ENCODE measurements at regions not wholly inside any gene's neighbourhood (a gene's known extent, or its start where the extent isn't known, plus 50 kb on each side); places are given as distances from the start of the nearest gene placed in this dataset.

DNA sequence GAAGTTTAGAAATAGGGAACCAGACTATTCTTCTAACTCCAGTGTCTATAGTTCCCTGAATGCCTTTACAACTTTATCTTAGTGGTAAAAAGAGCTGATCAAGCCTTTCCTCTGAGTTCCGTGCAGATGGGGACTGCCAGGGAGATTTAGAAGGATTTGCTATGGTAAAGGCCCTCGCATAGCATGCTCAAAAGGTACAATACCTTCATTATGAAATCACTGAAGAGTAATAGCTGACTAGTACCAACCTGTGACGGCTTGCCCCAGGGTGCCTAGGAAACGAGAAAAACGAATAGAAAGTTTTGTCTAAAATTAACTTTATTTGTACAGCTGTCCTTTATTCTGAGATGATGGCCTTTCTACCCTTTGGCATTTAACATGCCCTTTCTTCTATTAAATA is 150.1 kb upstream of the ARHGAP42 start:
- no peak for DNase-seq

- DNase-seq, result no peak
Observed at GRCh38 chr11:100543386-100543785, 143.7 kb upstream of the ARHGAP42 start.

DNA sequence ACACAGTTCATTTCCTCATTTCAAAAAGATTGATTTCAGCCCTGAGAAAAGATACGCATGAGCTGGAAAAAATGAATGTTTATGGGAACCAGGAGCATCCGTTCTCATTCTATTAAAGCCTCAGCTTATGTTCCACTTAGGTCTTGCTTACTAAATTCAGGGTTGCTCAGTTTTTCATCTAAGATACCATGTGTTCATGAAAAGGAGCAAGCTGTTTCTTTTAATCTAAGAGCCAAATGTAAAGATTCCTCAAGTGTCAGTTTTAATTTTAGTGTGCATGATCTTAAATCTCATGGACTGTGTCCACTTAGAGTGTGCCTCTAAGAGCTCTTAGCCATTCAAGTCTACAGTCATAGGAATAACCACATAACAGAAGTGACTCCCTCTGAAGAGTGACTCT is 141.5 kb upstream of the ARHGAP42 start:
- no peak for DNase-seq

DNA sequence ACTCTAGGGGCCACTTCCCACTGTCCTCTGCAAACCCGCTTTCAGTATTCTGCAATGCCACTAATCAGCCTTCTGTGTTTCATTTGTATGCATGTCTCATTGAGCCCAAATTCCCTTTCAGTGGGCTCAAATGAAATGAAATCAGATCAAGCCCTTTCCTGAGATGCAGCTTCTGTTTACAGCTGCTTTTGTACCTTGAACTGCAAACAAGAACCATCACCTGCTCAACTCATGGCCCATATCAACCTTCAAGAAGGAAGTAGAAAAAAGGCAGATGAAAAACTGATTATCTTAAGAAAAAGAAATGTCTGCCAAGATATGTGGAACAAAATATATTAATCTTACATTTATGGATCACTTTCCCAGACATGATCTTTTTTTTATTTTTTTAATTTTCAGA is 141.1 kb upstream of the ARHGAP42 start:
- no peak for DNase-seq

DNA sequence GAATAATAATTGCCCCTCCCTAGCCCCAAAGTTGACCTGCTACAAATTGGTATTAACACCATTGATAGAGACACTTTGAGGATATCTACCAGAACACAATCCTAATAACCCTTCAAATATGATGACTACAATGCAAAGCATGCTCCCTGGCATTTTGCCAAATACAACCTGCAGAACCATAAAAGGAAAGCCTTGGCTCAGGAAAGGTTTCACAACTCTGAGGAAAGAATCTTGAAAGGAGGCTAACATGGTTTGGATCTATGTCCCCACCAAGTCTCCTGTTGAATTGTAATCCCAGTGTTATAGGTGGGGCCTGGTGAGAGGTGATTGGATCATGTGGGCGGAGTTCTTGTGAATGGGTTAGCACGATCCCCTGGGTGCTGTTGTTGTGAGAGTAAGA is 140.4 kb upstream of the ARHGAP42 start:
- DNase-seq, result no peak

DNA sequence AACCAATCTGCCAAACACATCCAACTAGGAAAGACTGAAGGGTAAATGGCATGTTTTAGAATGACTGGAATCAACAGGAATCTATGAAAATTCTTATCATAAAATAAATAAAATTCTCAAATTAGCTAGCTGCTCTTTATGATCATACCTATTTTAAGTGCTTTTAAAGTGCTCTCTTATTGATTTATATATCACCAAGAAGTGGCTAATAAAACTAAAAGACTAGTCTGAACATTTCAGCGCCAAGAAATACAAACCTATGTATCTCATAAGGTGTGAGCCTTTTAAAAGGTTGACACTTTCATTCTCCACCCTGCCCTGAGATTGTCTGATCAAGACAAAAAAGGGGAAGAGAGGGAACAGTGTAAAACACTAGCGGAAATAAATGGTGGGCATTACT is 136.8 kb upstream of the ARHGAP42 start:
- DNase-seq, result no peak

- no peak for DNase-seq
Observed at GRCh38 chr11:100550912-100551632, 136.0 kb upstream of the ARHGAP42 start.

- DNase-seq, result no peak
Observed at GRCh38 chr11:100555931-100556330, 131.2 kb upstream of the ARHGAP42 start.

- DNase-seq, result no peak
Observed at GRCh38 chr11:100556781-100557180, 130.3 kb upstream of the ARHGAP42 start.

- no peak for DNase-seq
Observed at GRCh38 chr11:100557830-100558611, 129.1 kb upstream of the ARHGAP42 start.

DNA sequence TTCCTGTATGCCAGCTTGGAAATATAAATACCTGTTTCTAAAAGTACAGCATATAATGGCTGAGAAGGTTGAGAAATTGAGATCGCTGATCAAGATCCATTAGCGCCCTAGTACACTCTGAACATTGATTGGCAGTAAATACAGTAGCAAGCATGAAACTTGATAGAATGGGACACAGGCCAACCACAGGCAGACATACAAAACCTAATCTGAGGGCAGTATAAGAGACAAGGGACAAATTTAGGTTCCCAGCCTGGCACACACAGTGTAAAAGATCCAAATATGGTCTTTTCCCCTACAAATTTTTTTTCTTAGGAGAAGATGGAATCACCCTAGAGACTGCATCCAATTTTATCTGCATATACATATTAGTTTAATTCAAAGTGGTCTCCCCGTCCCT is 126.5 kb upstream of the ARHGAP42 start:
- no peak for DNase-seq

GRCh38 chr11:100561323-100561722 is 125.8 kb upstream of the ARHGAP42 start:
- DNase-seq, result no peak

DNA sequence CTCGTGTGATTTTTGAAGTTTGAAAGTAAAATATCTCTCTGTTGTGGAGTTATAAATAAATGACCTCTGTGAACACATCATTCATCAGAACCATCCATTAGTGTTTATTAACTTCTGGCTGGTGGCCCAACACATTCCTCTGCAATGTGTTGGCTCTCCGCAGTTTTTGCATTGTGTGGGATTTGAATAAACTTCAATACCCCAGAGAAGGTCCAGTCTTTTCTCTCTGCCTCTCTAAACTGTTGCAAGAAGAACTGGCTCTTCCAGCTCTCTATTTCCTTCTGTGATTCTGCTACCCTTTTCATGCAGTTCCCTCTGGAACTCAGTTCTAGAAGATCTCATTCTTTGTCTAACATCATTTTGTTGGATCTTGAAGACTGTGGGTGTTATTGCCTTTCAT is 125.0 kb upstream of the ARHGAP42 start:
- DNase-seq, result no peak

- no peak for DNase-seq
Observed at GRCh38 chr11:100563541-100564280, 123.4 kb upstream of the ARHGAP42 start.

DNA sequence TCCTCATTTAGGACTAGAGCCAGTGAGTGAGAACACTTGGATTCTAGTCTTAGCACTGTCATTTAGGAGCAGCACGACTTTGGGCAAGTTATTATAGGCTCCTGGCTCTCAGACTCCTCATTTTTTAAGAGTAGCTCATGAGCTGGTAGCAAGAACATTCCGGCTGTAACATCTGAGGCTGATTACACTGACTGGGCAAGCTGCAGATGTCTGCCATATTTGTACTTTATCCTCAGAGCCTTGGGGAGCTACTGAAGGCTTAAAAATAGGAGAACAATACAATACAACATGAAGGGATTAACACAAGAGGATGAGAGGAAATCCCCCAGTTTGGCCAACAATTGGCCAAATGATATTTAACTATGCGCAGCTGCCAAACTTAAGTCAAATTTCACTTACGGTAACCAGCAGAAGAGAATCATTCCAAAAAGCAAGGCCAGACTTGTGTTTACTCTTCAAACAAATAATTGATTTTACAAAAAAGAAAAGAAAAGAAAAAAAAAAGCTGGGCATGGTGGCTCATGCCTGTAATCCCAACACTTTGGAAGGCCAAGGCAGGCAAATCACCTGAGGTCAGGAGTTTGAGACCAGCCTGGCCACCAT is 113.1 kb upstream of the ARHGAP42 start:
- DNase-seq, result no peak

DNA sequence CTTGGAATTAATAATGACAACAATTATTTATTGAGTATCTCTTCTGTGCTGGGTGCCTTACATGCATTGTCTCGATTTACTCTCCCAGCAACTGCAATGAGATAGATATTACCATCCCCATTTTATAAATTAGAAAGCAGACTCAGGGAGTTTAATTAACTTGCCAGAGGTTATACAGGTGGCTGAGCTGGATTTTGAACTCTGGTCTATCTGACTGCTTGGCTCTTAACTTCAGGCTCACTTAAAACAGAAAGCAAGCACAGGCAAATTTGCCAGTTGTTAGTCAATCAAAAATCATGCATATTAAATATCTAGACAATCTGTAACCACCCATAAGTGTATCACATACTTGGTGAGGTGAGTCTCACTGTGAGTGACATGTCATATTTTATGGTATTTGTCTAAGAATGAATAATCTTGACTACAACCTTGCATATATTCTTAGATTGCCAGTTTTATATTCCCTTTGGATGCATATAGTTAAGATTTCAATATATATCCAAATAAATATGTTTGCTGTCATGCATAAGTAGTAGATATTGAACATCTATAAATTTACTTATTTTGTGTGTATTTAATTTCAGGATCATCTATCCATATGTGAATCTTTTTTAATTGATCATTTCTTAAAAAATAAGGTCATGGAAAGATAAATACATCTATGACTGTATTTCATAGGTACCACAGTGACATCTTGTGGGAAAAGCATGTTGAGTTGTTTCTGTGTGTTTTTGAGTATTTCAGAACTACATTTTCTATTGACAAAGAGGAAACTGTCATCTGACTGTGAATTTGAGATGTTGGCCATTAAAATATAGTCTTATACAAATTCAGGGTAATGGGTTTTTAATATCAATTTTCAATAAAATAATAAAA is 112.0 kb upstream of the ARHGAP42 start:
- no peak for DNase-seq

GRCh38 chr11:100575860-100576717 is 111.0 kb upstream of the ARHGAP42 start:
- peak; percentile 59 for DNase-seq

DNA sequence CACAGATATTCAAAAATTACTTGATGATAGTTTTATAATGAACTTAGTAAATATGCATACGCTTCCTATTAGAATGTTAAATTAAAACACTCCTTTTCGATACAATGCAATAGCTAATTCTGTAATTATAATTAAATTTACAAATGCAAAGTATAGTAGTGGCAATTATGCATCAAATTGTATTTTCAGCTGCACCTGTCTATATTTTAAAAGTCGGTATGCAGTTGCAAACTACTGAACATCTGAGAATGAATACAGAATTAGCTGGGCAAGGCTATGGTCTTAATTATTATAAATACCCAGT is 110.4 kb upstream of the ARHGAP42 start:
- DNase-seq, result no peak

DNA sequence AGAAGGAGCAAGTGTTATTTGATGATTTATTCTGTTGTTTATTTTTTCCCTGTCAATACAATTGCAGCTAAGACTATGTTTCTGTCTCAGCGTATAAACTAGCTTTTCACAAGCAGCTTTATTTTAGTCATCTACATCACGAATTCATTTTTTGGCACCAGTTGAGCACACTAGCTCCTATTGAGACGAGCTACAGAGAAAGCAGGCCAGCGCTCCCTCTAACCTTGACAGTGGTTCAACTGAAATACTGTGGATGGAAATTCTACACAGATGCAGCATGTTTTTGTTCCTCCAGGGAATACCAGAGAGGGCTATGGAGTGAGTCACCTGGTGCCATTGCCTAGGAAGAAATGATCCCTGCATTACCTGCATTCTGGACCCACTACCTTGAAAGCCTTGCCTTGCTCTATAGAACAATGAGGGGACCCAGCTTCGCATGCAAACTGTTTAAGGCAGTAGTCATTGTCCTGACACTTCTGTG is 108.2 kb upstream of the ARHGAP42 start:
- no peak for DNase-seq

DNA sequence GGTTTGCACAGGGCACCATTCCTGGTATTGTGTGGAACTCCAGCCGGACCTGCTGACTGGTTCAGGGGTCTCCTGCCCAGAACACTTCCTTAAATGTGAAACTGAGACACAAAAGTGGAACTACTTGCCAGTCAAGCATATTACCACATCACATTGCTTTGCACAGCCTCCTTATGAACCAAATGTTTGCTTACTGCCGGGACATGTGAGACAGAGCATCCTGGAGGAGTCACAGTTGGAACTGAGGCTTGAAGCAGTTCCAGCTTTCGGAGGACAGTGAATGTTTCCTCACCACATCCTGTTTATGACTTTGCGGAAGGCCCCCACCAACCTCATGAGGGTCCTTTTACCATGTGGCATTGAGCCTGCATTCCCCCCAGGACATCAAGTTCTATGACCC is 105.8 kb upstream of the ARHGAP42 start:
- DNase-seq, result no peak

GRCh38 chr11:100584201-100584985 is 102.7 kb upstream of the ARHGAP42 start:
- no peak for DNase-seq

Data from SHP77 treated with DMSO at 0.1 percent for 48 hours (cell line).